ENCODE measurements at regions not wholly inside any gene's neighbourhood (a gene's known extent, or its start where the extent isn't known, plus 50 kb on each side); places are given as distances from the start of the nearest gene placed in this dataset.

DNA sequence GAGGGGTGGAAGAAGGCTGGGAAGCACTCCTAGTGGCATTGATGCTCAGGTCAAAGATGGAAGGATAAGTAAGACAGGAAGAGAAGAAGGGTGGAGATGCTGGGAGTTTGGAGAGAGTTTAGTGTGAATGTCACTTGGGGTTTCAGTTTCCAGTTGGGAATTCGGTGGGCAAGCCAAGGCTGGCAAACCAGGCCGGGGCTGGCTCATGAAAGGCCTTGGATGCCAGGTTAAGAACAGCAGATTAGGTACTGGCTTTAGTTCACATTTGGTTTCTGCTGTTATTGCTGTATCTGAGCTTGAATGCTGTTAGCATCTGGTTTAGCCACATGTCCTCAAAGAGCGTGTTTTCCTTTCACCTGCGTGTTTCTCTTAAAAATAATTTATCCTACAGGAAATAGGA is 69.6 kb downstream of the BLID start:
- Mint-ChIP-seq H3K36me3 (ENCODE audit: unreplicated experiment) (no peaks in the 10 kb centered on the region), H3K9me3 (ENCODE audit: unreplicated experiment) (peaks cover 1% of the 10 kb centered on the region), H3K27ac (ENCODE audit: unreplicated experiment) (no peak overlapping the region), H3K4me3 (ENCODE audit: unreplicated experiment) (no peak overlapping the region), H3K4me1 (ENCODE audit: low read depth, unreplicated experiment) (no peaks in the 10 kb centered on the region), H3K27me3 (ENCODE audit: unreplicated experiment) (no peaks in the 10 kb centered on the region)
- no peak for DNase-seq
- TF ChIP-seq, protein P1, sequence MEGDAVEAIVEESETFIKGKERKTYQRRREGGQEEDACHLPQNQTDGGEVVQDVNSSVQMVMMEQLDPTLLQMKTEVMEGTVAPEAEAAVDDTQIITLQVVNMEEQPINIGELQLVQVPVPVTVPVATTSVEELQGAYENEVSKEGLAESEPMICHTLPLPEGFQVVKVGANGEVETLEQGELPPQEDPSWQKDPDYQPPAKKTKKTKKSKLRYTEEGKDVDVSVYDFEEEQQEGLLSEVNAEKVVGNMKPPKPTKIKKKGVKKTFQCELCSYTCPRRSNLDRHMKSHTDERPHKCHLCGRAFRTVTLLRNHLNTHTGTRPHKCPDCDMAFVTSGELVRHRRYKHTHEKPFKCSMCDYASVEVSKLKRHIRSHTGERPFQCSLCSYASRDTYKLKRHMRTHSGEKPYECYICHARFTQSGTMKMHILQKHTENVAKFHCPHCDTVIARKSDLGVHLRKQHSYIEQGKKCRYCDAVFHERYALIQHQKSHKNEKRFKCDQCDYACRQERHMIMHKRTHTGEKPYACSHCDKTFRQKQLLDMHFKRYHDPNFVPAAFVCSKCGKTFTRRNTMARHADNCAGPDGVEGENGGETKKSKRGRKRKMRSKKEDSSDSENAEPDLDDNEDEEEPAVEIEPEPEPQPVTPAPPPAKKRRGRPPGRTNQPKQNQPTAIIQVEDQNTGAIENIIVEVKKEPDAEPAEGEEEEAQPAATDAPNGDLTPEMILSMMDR (IDR thresholded peaks at IDR 0.05; ENCODE audit: partially characterized antibody, unreplicated experiment): no peak

DNA sequence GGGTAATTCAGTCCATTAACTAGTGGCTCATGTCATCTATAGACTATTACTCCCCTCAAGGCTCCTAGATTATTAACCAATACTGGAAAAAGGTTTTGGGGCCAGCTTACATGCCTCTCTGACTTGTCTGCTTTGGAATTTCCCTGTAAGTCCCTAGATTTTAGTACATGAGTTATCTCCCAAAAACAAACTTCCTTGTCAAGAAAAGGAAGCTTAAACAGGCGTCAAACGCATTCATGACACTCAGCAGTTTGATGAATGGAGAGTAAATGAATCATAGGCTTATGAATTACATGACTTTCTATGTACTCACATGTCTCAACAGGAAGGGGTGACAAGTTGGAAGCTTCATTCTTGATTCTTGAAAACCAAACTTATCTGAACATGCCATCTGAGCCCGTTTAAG is 70.8 kb downstream of the BLID start:
- Mint-ChIP-seq H3K27ac (ENCODE audit: unreplicated experiment) (no peak overlapping the region), H3K27me3 (ENCODE audit: unreplicated experiment) (no peaks in the 10 kb centered on the region), H3K9me3 (ENCODE audit: unreplicated experiment) (no peaks in the 10 kb centered on the region), H3K4me1 (ENCODE audit: low read depth, unreplicated experiment) (no peaks in the 10 kb centered on the region), H3K4me3 (ENCODE audit: unreplicated experiment) (no peak overlapping the region), H3K36me3 (ENCODE audit: unreplicated experiment) (no peaks in the 10 kb centered on the region)
- no peak for DNase-seq
- TF ChIP-seq, protein P1 (IDR thresholded peaks at IDR 0.05; ENCODE audit: partially characterized antibody, unreplicated experiment): no peak

DNA sequence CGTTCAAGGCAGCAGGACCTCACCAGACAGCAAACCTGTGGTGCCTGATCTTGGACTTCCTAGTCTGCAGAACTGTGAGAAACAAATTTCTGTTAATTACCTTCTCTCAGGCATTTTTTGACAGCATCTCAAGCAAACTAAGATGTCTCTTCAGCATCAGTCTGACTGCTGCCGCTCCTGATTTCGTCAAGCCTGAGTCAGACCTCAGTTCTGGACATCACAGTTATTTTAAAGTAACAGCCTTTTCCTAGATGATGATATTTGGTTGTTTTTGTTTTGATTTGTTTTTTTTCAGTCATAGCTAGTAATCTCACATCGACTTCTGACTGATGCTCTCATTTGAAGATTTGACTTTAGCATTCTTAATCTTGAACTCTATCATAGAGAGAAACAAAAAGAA is 71.9 kb downstream of the BLID start:
- DNase-seq: no peak
- H3K4me1 Mint-ChIP-seq (ENCODE audit: low read depth, unreplicated experiment): no peaks in the 10 kb centered on the region
- H3K36me3 Mint-ChIP-seq (ENCODE audit: unreplicated experiment): no peaks in the 10 kb centered on the region
- H3K27me3 Mint-ChIP-seq (ENCODE audit: unreplicated experiment): no peaks in the 10 kb centered on the region
- TF ChIP-seq, protein P1 (IDR thresholded peaks at IDR 0.05; ENCODE audit: partially characterized antibody, unreplicated experiment): no peak
- H3K4me3 Mint-ChIP-seq (ENCODE audit: unreplicated experiment): no peak overlapping the region
- no peak overlapping the region for H3K27ac Mint-ChIP-seq (ENCODE audit: unreplicated experiment)
- no peaks in the 10 kb centered on the region for H3K9me3 Mint-ChIP-seq (ENCODE audit: unreplicated experiment)

DNA sequence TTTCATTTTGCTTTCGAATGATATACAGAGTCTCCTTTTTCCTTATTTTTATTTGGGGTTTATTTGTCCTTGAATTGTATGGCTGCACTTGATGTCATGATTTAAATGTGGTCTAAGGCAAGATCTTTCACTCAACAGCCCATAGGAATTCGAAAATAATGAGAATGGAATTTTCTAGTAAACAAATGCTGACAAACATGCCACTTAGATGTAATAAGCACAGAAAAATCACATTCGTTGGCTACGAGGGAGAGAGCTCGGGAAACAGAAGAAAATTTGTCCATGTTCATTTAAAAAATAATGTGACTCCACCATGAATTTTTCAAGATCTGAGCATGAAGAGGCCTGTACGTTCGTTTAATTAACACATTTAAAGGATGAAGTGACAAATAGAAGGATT is 73.0 kb downstream of the BLID start:
- H3K4me3 Mint-ChIP-seq (ENCODE audit: unreplicated experiment): no peak overlapping the region
- H3K27ac Mint-ChIP-seq (ENCODE audit: unreplicated experiment): no peak overlapping the region
- no peaks in the 10 kb centered on the region for H3K4me1 Mint-ChIP-seq (ENCODE audit: low read depth, unreplicated experiment)
- TF ChIP-seq, protein P1 (IDR thresholded peaks at IDR 0.05; ENCODE audit: partially characterized antibody, unreplicated experiment): no peak
- no peaks in the 10 kb centered on the region for H3K36me3 Mint-ChIP-seq (ENCODE audit: unreplicated experiment)
- H3K27me3 Mint-ChIP-seq (ENCODE audit: unreplicated experiment): no peaks in the 10 kb centered on the region
- no peaks in the 10 kb centered on the region for H3K9me3 Mint-ChIP-seq (ENCODE audit: unreplicated experiment)
- no peak for DNase-seq

DNA sequence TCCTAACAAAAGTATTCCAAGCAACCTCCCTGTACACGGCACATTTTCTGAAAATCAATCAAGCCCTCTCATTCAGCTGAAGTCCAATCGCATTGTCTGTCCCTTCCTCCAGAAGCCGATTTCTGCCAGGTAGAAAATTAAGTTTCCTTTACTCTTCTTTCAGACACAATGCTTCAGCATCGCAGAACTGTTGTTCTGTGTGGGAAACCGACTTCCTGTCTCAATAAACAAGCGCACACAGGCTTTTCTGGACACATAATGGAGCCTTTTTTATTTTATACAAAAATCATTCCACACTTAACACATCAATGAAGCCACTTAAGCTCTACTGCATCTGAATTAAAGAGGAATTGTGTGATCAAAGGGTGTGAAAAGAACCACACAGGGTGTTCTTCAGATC is 75.6 kb downstream of the BLID start:
- Mint-ChIP-seq H3K36me3 (ENCODE audit: unreplicated experiment) (no peaks in the 10 kb centered on the region), H3K9me3 (ENCODE audit: unreplicated experiment) (no peaks in the 10 kb centered on the region), H3K4me1 (ENCODE audit: low read depth, unreplicated experiment) (no peaks in the 10 kb centered on the region), H3K27ac (ENCODE audit: unreplicated experiment) (no peak overlapping the region), H3K27me3 (ENCODE audit: unreplicated experiment) (no peaks in the 10 kb centered on the region), H3K4me3 (ENCODE audit: unreplicated experiment) (no peak overlapping the region)
- TF ChIP-seq, protein P1 (IDR thresholded peaks at IDR 0.05; ENCODE audit: partially characterized antibody, unreplicated experiment): no peak
- no peak for DNase-seq
